SK-N-SH (cell line): ENCODE measurements at regions not wholly inside any gene's neighbourhood (a gene's known extent, or its start where the extent isn't known, plus 50 kb on each side); places are given as distances from the start of the nearest gene placed in this dataset.

Experiments used
- CTCF ChIA-PET: fragments of 300-600, 350-600 bp; formaldehyde crosslinking; extraction: SDS; loops from one replicate; lab custom pipeline; 2021; lab: Yijun Ruan, JAX
- POLR2A ChIA-PET: fragments of 350-600 bp; sonication (Branson Sonifier 250); formaldehyde crosslinking; extraction: SDS; loops from one replicate; lab custom pipeline; 2020; ENCODE audit warnings: antibody characterized with exemption, inconsistent platforms; lab: Yijun Ruan, JAX
- DNase-seq: peaks from one replicate; pipeline ENCODE4 v3.0.0; 2012
- H2AFZ ChIP-seq: fragments of 200-600 bp; sonication (generic); 2 replicates; pipeline ENCODE4 v1.8.1; 2016; ENCODE audit warnings: antibody characterized with exemption, mild to moderate bottlenecking, low read depth
- H3F3A ChIP-seq: fragments of 200-600 bp; sonication (generic); replicated peaks from 2 replicates; pipeline ENCODE3; 2016; ENCODE audit warnings: antibody characterized with exemption, mild to moderate bottlenecking; ENCODE audit not compliant: insufficient read depth
- H3K27ac ChIP-seq, 2 experiments: fragments of 200-500 bp in 1 of 2; fragments of 200-600 bp in 1 of 2; sonication (Bioruptor generic) in 1 of 2; sonication (generic), shearing (Covaris generic) in 1 of 2; 2 replicates each; pipeline versions ENCODE4 v1.5.1 to v1.6.1; 2014 to 2016; ENCODE audit warnings: low read depth in 2 of 2, inconsistent platforms in 1 of 2, low read length in 1 of 2, mild to moderate bottlenecking in 1 of 2, mixed read lengths in 1 of 2
- H3K27me3 ChIP-seq: fragments of 200-600 bp; sonication (generic), shearing (Covaris generic); 2 replicates; pipeline ENCODE4 v1.6.1; 2016; ENCODE audit warnings: mixed run types; ENCODE audit not compliant: insufficient read depth
- H3K36me3 ChIP-seq, 2 experiments: fragments of 200-500 bp in 1 of 2; fragments of 200-600 bp in 1 of 2; sonication (Bioruptor generic) in 1 of 2; sonication (generic) in 1 of 2; replicated peaks in 1 of 2; 2 replicates each; pipeline versions ENCODE3 to v1.5.1; 2014 to 2016; ENCODE audit warnings: low read length in 1 of 2, mild to moderate bottlenecking in 1 of 2; ENCODE audit not compliant: insufficient read depth in 2 of 2, control insufficient read depth in 1 of 2
- H3K4me1 ChIP-seq, 2 experiments: fragments of 200-500 bp in 1 of 2; fragments of 200-600 bp in 1 of 2; sonication (Bioruptor generic) in 1 of 2; sonication (generic), shearing (Covaris generic) in 1 of 2; 2 replicates each; pipeline versions ENCODE4 v1.5.1 to v1.6.1; 2014 to 2016; ENCODE audit warnings: low read depth in 1 of 2, low read length in 1 of 2, mixed run types in 1 of 2; ENCODE audit not compliant: insufficient read depth in 2 of 2, control insufficient read depth in 1 of 2
- H3K4me2 ChIP-seq: fragments of 200-600 bp; sonication (generic), shearing (Covaris generic); 2 replicates; pipeline ENCODE4 v1.6.1; 2017; ENCODE audit warnings: mixed run types
- H3K4me3 ChIP-seq, 2 experiments: fragments of 200-500 bp in 1 of 2; fragments of 200-600 bp in 1 of 2; sonication (Bioruptor generic) in 1 of 2; sonication (generic), shearing (Covaris generic) in 1 of 2; 2 replicates each; pipeline versions ENCODE4 v1.5.1 to v1.8.1; 2014 to 2016; ENCODE audit warnings: low read depth in 2 of 2, inconsistent platforms in 1 of 2, low read length in 1 of 2, mild to moderate bottlenecking in 1 of 2, mixed read lengths in 1 of 2, moderate library complexity in 1 of 2
- H3K79me2 ChIP-seq: fragments of 200-600 bp; sonication (generic); 2 replicates; pipeline ENCODE4 v1.8.1; 2017; ENCODE audit warnings: mild to moderate bottlenecking; ENCODE audit not compliant: insufficient read depth
- H3K9ac ChIP-seq: fragments of 200-600 bp; sonication (generic); 2 replicates; pipeline ENCODE4 v1.6.1; 2017; ENCODE audit warnings: mixed run types
- H3K9me2 ChIP-seq: fragments of 200-600 bp; sonication (generic); 2 replicates; pipeline ENCODE4 v1.6.1; 2017; ENCODE audit warnings: mixed run types
- H3K9me3 ChIP-seq: fragments of 200-600 bp; sonication (generic); 2 replicates; pipeline ENCODE4 v1.6.1; 2017; ENCODE audit warnings: mixed run types, mild to moderate bottlenecking, moderate library complexity
- H4K20me1 ChIP-seq: fragments of 200-600 bp; sonication (generic); 2 replicates; pipeline ENCODE4 v1.6.1; 2017; ENCODE audit warnings: mild to moderate bottlenecking, mixed run types; ENCODE audit not compliant: insufficient read depth
- EZH2phosphoT487 ChIP-seq: fragments of 200-600 bp; sonication (generic); IDR thresholded peaks from 2 replicates; pipeline ENCODE4 v1.6.1; 2017; ENCODE audit warnings: low read depth, mixed run types, mild to moderate bottlenecking, antibody characterized with exemption, moderate library complexity, borderline replicate concordance
- FOXJ3 ChIP-seq: sonication (generic); formaldehyde crosslinking; IDR thresholded peaks from 2 replicates; pipeline ENCODE4 v1.5.1; 2020; ENCODE audit warnings: mild to moderate bottlenecking, missing genetic modification reagents
- GABPA ChIP-seq: IDR thresholded peaks from 2 replicates; pipeline ENCODE4 v1.4.0; 2012; ENCODE audit warnings: low read depth, mild to moderate bottlenecking
- MEF2A ChIP-seq: IDR thresholded peaks from 2 replicates; pipeline ENCODE4 v1.4.0; 2012; ENCODE audit warnings: low read depth, borderline replicate concordance
- MXI1 ChIP-seq: IDR thresholded peaks from 2 replicates; pipeline ENCODE4 v1.6.1; 2012; ENCODE audit warnings: mild to moderate bottlenecking, low read depth, low read length, improper control_type of control experiment
- POLR2AphosphoS5 ChIP-seq: IDR thresholded peaks from 2 replicates; pipeline ENCODE4 v1.6.1; 2012; ENCODE audit warnings: low read depth, low read length
- RCOR1 ChIP-seq: fragments of 150-350 bp; IDR thresholded peaks from 2 replicates; pipeline ENCODE4 v1.6.1; 2017; ENCODE audit warnings: antibody characterized with exemption, low read length
- SIN3A ChIP-seq: IDR thresholded peaks from 2 replicates; pipeline ENCODE4 v1.6.1; 2012; ENCODE audit warnings: low read depth, mild to moderate bottlenecking, low read length, moderate library complexity, borderline replicate concordance
- SMC3 ChIP-seq: IDR thresholded peaks from 2 replicates; pipeline ENCODE4 v1.6.1; 2012; ENCODE audit warnings: low read depth, low read length, improper control_type of control experiment
- TCF12 ChIP-seq: IDR thresholded peaks from 2 replicates; pipeline ENCODE4 v1.4.0; 2012
- TEAD4 ChIP-seq: IDR thresholded peaks from 2 replicates; pipeline ENCODE4 v1.4.0; 2012; ENCODE audit warnings: mild to moderate bottlenecking, borderline replicate concordance; ENCODE audit not compliant: insufficient read depth
- WGBS: methylation state at CpG from one replicate; pipeline ENCODE4 v1.1.6; 2017; ENCODE audit warnings: low lambda C conversion rate; 5-methylcytosine and 5-hydroxymethylcytosine counted together
- TF ChIP-seq, protein P1 (sequence below): IDR thresholded peaks from 2 replicates; pipeline ENCODE4 v1.4.0; 2012; ENCODE audit warnings: low read depth, borderline replicate concordance
- TF ChIP-seq, protein P2 (sequence below): IDR thresholded peaks from 2 replicates; pipeline ENCODE4 v1.6.1; 2012; ENCODE audit warnings: mild to moderate bottlenecking, low read depth, low read length, moderate library complexity
- TF ChIP-seq, protein P3 (sequence below): IDR thresholded peaks from 2 replicates; pipeline ENCODE4; 2012
- TF ChIP-seq, protein P4 (sequence below): IDR thresholded peaks from 2 replicates; pipeline ENCODE4 v1.4.0; 2012; ENCODE audit warnings: low read depth
- TF ChIP-seq, protein P5 (sequence below): fragments of 150-350 bp; IDR thresholded peaks from 2 replicates; pipeline ENCODE4 v1.6.1; 2017; ENCODE audit warnings: antibody characterized with exemption, low read length, low read depth, borderline replicate concordance
- TF ChIP-seq, protein P6 (sequence below): fragments of 200-600 bp; sonication (generic); IDR thresholded peaks from 2 replicates; pipeline ENCODE4 v1.6.1; 2017; ENCODE audit warnings: antibody characterized with exemption, mild to moderate bottlenecking, moderate library complexity

DNA sequence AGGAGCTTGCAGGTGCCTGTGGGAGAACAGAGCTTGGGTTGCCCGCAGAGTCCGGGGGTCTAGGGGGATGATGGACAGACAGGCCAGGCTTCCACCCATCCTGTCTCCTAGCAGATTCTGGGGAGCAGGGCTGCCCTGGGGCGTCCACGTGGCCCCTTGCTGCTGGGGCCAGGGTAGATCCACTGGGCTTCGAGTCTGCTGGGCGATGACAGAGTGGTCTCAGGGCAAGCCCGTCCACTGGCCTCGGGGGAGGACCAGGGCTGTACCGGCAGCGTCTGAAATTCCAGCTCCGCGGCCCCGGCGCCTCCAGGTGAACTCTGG lies 124.2 kb upstream of the IRX4 start:
- H3K27me3 ChIP-seq: peaks cover 88% of the 10 kb centered on the region
- H3K4me2 ChIP-seq: no peak overlapping the region
- H2AFZ ChIP-seq: no peak overlapping the region
- no CpG with 5 or more reads among the region's 14 CpGs for WGBS
- no peaks in the 10 kb centered on the region for H3K36me3 ChIP-seq
- no peak overlapping the region for H3K9ac ChIP-seq
- no peaks in the 10 kb centered on the region for H3K9me3 ChIP-seq
- ChIA-PET CTCF (no interaction called here), POLR2A (no interaction called here)
- H3K4me3 ChIP-seq: no peak overlapping the region
- H3K4me1 ChIP-seq: no peaks in the 10 kb centered on the region
- H3F3A ChIP-seq: no peaks in the 10 kb centered on the region
- H3K27ac ChIP-seq: no peak overlapping the region
- H3K9me2 ChIP-seq: no peaks in the 10 kb centered on the region
- no peaks in the 10 kb centered on the region for H4K20me1 ChIP-seq
- no peaks in the 10 kb centered on the region for H3K79me2 ChIP-seq
- no peak for TF ChIP-seq MXI1
- TF ChIP-seq SMC3: no peak
- no peak for TF ChIP-seq SIN3A
- TF ChIP-seq, protein P1, sequence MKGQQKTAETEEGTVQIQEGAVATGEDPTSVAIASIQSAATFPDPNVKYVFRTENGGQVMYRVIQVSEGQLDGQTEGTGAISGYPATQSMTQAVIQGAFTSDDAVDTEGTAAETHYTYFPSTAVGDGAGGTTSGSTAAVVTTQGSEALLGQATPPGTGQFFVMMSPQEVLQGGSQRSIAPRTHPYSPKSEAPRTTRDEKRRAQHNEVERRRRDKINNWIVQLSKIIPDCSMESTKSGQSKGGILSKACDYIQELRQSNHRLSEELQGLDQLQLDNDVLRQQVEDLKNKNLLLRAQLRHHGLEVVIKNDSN: no peak
- no peak for TF ChIP-seq GABPA
- TF ChIP-seq, protein P2, sequence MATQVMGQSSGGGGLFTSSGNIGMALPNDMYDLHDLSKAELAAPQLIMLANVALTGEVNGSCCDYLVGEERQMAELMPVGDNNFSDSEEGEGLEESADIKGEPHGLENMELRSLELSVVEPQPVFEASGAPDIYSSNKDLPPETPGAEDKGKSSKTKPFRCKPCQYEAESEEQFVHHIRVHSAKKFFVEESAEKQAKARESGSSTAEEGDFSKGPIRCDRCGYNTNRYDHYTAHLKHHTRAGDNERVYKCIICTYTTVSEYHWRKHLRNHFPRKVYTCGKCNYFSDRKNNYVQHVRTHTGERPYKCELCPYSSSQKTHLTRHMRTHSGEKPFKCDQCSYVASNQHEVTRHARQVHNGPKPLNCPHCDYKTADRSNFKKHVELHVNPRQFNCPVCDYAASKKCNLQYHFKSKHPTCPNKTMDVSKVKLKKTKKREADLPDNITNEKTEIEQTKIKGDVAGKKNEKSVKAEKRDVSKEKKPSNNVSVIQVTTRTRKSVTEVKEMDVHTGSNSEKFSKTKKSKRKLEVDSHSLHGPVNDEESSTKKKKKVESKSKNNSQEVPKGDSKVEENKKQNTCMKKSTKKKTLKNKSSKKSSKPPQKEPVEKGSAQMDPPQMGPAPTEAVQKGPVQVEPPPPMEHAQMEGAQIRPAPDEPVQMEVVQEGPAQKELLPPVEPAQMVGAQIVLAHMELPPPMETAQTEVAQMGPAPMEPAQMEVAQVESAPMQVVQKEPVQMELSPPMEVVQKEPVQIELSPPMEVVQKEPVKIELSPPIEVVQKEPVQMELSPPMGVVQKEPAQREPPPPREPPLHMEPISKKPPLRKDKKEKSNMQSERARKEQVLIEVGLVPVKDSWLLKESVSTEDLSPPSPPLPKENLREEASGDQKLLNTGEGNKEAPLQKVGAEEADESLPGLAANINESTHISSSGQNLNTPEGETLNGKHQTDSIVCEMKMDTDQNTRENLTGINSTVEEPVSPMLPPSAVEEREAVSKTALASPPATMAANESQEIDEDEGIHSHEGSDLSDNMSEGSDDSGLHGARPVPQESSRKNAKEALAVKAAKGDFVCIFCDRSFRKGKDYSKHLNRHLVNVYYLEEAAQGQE: no peak
- DNase-seq: no peak

DNA sequence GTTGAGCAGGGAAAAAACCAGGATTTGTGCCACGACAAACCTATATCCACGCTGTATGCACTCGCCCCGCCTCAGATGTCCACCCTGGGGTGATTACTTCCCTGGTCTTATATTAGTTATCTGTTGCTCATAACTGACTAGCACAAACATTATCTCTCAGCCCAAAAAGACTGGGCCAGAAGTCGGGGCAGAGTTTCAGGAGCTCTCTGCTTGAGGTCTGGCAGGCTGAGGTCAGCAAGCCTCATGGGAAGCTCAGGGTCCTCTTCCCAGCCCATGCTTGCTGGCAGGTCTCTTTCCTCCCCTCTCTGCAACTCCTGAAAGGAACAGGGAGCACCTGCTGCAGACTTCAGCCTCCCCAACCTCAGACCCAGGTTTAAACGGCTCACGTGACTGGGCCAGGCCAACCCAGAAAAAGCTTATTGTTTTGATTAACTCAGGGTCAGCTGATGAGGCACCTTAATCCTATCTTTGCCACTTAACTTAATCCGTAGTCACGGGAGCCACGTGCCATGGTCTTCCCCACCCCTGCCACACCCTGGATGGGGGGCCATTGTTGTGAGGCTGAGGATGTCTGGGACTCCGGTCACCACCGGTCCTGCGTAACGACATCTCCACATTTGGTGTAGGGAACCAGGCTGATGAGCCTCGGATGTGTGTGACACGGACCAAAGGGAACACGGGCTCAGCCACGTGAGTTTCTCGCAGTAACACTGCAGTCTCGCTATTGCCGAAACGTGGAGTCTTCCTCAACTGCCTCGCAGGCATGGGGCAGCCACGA lies 123.7 kb upstream of the IRX4 start:
- WGBS: 26% methylated on average over 19 of the region's 24 CpGs
- H3K36me3 ChIP-seq: no peaks in the 10 kb centered on the region
- H3K27ac ChIP-seq: no peak overlapping the region
- no peak overlapping the region for H2AFZ ChIP-seq
- H3K9ac ChIP-seq: no peak overlapping the region
- H4K20me1 ChIP-seq: no peaks in the 10 kb centered on the region
- H3K27me3 ChIP-seq: peaks cover 84% of the 10 kb centered on the region
- H3K4me2 ChIP-seq: no peak overlapping the region
- no peaks in the 10 kb centered on the region for H3K4me1 ChIP-seq
- no peaks in the 10 kb centered on the region for H3K79me2 ChIP-seq
- no peaks in the 10 kb centered on the region for H3K9me2 ChIP-seq
- ChIA-PET CTCF (no interaction called here), POLR2A (no interaction called here)
- DNase-seq: no peak
- H3K9me3 ChIP-seq: no peaks in the 10 kb centered on the region
- H3F3A ChIP-seq: no peaks in the 10 kb centered on the region
- H3K4me3 ChIP-seq: no peak overlapping the region
- TF ChIP-seq POLR2AphosphoS5 (no peak), TCF12 (no peak), MEF2A (no peak), FOXJ3 (CRISPR knock-in tag) (no peak), MXI1 (no peak), EZH2phosphoT487 (no peak), RCOR1 (no peak), GABPA (no peak), SIN3A (no peak), TEAD4 (no peak)
- TF ChIP-seq, protein P3, sequence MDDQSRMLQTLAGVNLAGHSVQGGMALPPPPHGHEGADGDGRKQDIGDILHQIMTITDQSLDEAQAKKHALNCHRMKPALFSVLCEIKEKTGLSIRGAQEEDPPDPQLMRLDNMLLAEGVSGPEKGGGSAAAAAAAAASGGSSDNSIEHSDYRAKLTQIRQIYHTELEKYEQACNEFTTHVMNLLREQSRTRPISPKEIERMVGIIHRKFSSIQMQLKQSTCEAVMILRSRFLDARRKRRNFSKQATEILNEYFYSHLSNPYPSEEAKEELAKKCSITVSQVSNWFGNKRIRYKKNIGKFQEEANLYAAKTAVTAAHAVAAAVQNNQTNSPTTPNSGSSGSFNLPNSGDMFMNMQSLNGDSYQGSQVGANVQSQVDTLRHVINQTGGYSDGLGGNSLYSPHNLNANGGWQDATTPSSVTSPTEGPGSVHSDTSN: no peak
- TF ChIP-seq, protein P4, sequence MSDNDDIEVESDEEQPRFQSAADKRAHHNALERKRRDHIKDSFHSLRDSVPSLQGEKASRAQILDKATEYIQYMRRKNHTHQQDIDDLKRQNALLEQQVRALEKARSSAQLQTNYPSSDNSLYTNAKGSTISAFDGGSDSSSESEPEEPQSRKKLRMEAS: no peak
- TF ChIP-seq, protein P1: no peak
- TF ChIP-seq, protein P5, sequence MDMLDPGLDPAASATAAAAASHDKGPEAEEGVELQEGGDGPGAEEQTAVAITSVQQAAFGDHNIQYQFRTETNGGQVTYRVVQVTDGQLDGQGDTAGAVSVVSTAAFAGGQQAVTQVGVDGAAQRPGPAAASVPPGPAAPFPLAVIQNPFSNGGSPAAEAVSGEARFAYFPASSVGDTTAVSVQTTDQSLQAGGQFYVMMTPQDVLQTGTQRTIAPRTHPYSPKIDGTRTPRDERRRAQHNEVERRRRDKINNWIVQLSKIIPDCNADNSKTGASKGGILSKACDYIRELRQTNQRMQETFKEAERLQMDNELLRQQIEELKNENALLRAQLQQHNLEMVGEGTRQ: no peak
- TF ChIP-seq, protein P6, sequence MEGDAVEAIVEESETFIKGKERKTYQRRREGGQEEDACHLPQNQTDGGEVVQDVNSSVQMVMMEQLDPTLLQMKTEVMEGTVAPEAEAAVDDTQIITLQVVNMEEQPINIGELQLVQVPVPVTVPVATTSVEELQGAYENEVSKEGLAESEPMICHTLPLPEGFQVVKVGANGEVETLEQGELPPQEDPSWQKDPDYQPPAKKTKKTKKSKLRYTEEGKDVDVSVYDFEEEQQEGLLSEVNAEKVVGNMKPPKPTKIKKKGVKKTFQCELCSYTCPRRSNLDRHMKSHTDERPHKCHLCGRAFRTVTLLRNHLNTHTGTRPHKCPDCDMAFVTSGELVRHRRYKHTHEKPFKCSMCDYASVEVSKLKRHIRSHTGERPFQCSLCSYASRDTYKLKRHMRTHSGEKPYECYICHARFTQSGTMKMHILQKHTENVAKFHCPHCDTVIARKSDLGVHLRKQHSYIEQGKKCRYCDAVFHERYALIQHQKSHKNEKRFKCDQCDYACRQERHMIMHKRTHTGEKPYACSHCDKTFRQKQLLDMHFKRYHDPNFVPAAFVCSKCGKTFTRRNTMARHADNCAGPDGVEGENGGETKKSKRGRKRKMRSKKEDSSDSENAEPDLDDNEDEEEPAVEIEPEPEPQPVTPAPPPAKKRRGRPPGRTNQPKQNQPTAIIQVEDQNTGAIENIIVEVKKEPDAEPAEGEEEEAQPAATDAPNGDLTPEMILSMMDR: no peak
